Omental fat pad (tissue), 3 donors: ENCODE measurements at regions not wholly inside any gene's neighbourhood (a gene's known extent, or its start where the extent isn't known, plus 50 kb on each side); places are given as distances from the start of the nearest gene placed in this dataset.
"Not testable (repeated sequence)": the region's sequence is repeated elsewhere in the genome, so short reads cannot be mapped to it uniquely, and the experiment has no call there.

Experiments
- ATAC-seq: fragments of 150-250 bp; one replicate; pipeline ENCODE4 v1.9.1; 2016; ENCODE audit warnings: mild to moderate bottlenecking, moderate library complexity; ENCODE audit not compliant: low FRiP score
- DNase-seq: peaks from one replicate; pipeline ENCODE4 v3.0.0-alpha.2; 2019; ENCODE audit warnings: low spot score
- CTCF ChIP-seq, 3 donors: fragments of 450-650 bp; IDR thresholded peaks; one replicate each; pipeline ENCODE4 v1.5.1; 2016 to 2017; ENCODE audit warnings: antibody characterized with exemption in 3 of 3, mild to moderate bottlenecking in 3 of 3, moderate library complexity in 2 of 3

- no peak for TF ChIP-seq CTCF (IDR thresholded peaks at IDR 0.05)
- ATAC-seq, result no peak
Observed at GRCh38 chr2:49845021-49845420, 690.7 kb upstream of the FSHR start.

GRCh38 chr2:49844113-49844512 lies 689.8 kb upstream of the FSHR start:
- DNase-seq, ATAC-seq: not testable (repeated sequence)

More at GRCh38 chr2:49845021-49845420, 690.7 kb upstream of the FSHR start:
- no peak for DNase-seq

GRCh38 chr2:49843314-49843713 lies 689.0 kb upstream of the FSHR start:
- TF ChIP-seq CTCF (IDR thresholded peaks at IDR 0.05), result no peak
- no peak for ATAC-seq
- no peak for DNase-seq

DNA sequence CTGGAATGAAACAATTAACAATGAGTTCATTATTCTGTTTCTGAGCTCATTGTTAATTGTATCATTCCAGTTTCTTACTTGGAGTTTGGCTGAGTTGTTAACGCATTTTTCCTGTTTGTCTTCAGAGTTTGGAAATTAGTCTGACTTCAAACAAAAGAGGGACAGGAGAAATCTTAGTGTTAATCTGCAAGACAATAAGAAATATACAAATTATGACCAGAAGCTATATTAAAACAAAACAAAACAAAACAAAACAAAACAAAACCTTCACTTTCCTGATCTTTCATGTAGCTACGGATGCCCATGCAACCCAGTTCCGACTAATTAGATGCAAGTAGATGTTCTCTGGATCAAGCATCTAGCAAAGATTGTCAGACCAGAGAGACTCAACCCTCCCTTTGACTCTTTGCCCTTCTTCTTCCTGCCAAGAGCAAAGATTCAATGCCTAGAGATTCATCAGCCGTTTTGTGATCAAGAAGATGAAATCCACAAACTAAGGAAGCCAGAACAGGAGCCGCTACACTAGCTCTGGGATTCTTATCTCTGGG lies 686.2 kb upstream of the FSHR start:
- no peak for TF ChIP-seq CTCF (IDR thresholded peaks at IDR 0.05)
- DNase-seq (no peak), ATAC-seq (no peak)

DNA sequence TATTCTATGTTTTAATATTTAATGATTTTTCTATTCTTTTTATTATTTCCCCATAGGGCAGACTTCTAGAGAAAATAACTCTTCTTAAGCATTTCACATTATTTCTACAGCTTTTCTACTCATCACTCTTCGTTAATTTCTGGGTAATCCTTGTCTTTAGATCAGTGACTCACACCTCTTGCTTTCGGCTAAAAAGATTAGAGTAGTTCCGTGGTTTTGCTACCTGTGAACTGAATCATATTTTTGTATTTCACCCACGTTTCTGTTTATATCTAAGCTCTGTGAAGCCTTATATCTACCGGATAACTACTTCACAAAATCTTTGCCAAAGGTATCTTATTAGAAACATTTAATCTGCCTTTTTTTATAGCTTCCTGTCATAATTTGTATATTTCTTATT lies 685.5 kb upstream of the FSHR start:
- no peak for DNase-seq
- TF ChIP-seq CTCF (IDR thresholded peaks at IDR 0.05), result no peak
- ATAC-seq, result no peak

DNA sequence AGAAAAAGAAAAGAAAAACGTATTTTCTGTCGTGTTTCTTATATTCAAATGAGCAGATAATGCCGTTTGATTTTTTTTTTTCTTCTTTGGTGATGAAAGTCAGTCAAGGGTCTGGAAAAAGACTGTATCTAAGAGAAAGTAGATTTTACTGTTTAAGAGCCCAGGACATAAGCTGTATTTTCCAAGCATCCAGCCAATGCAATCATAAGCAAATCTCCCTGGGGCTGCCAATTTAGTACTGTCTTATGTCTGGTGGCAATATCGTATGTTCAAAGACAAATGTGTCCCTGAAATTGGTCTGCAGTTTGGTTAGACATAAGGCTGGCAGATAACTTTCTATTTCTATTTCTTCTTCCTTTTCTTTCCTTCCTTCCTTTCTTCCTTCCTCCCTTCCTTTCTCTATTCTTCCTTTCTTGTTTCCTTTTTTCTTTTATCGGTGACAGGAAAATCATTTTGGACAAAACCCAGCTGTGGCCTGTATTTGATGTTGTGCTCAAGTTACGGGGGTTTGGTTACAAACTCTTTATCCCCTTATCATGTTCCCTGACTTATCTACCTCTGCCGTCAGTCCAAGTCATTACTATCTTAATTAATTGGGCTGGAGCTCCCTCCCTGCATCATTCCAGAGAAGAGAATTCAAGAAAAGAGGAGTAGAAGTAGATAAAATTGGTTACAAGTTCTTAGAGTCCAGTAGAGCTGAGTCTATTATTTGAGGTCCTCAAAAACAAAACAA lies 683.4 kb upstream of the FSHR start:
- ATAC-seq (no peak), DNase-seq (no peak)
- no peak for TF ChIP-seq CTCF (IDR thresholded peaks at IDR 0.05)

DNA sequence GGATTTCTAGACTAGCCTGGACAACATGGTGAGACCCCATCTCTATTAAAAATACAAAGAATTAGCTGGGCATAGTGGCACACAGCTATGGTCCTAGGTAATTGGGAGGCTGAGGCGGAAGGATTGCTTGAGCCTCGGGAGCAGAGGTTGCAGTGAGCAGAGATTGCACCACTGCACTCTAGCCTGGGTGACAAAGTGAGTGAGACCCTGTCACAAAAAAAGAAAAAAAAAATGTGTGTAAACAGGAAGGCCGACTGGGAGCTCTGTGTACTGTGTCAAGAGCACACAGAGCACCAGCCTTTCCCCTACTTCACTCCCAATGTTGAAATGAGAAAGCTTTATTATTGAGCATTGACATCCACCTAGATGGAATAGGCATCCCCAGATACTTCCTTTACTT lies 681.7 kb upstream of the FSHR start:
- ATAC-seq, result no peak
- TF ChIP-seq CTCF (IDR thresholded peaks at IDR 0.05), result no peak
- no peak for DNase-seq
